ENCODE measurements at regions not wholly inside any gene's neighbourhood (a gene's known extent, or its start where the extent isn't known, plus 50 kb on each side); places are given as distances from the start of the nearest gene placed in this dataset.

GRCh38 chr1:88404582-88404981, 279.5 kb upstream of the PKN2 start:
- TF ChIP-seq ZFX (IDR thresholded peaks at IDR 0.05) (no peak), CTCF (conservative IDR thresholded peaks at IDR 0.05) (no peak)

GRCh38 chr1:88407248-88407647, 276.8 kb upstream of the PKN2 start:
- no peak overlapping the region for H3K27ac ChIP-seq
- TF ChIP-seq CTCF (conservative IDR thresholded peaks at IDR 0.05) (no peak), ZFX (IDR thresholded peaks at IDR 0.05) (no peak)

More at GRCh38 chr1:88404582-88404981, 279.5 kb upstream of the PKN2 start:
- H3K27ac ChIP-seq, result no peak overlapping the region

- H3K27ac ChIP-seq, result no peak overlapping the region
- TF ChIP-seq ZFX (IDR thresholded peaks at IDR 0.05) (no peak), CTCF (conservative IDR thresholded peaks at IDR 0.05) (no peak)
Measured at GRCh38 chr1:88421997-88422396, 262.1 kb upstream of the PKN2 start.

- H3K27ac ChIP-seq, result no peak overlapping the region
- TF ChIP-seq ZFX (IDR thresholded peaks at IDR 0.05) (no peak), CTCF (conservative IDR thresholded peaks at IDR 0.05) (no peak)
Measured at GRCh38 chr1:88433556-88433955, 250.5 kb upstream of the PKN2 start.

- TF ChIP-seq CTCF (conservative IDR thresholded peaks at IDR 0.05) (no peak), ZFX (IDR thresholded peaks at IDR 0.05) (no peak)
- no peak overlapping the region for H3K27ac ChIP-seq
Measured at GRCh38 chr1:88434836-88435235, 249.2 kb upstream of the PKN2 start.

GRCh38 chr1:88441022-88441421, 243.1 kb upstream of the PKN2 start:
- no peak overlapping the region for H3K27ac ChIP-seq
- TF ChIP-seq ZFX (IDR thresholded peaks at IDR 0.05) (no peak), CTCF (conservative IDR thresholded peaks at IDR 0.05) (no peak)

- no peak overlapping the region for H3K27ac ChIP-seq
- TF ChIP-seq CTCF (conservative IDR thresholded peaks at IDR 0.05), result no peak
- no peak for TF ChIP-seq ZFX (IDR thresholded peaks at IDR 0.05)
Measured at GRCh38 chr1:88451856-88452255, 232.2 kb upstream of the PKN2 start.

All from C4-2B (cell line).